Small intestine (tissue), 7 donors: ENCODE measurements at regions not wholly inside any gene's neighbourhood (a gene's known extent, or its start where the extent isn't known, plus 50 kb on each side); places are given as distances from the start of the nearest gene placed in this dataset.

Experiments used
- DNase-seq, 2 donors: peaks; one replicate each; pipeline versions ENCODE4 v3.0.0 to v3.0.0-alpha.2; 2013
- FAIRE-seq: peaks from 2 replicates; lab custom pipeline; 2012; peaks lifted over from hg19 to GRCh38; lab: Jason Lieb, UNC
- H3K27ac ChIP-seq, 3 donors: one replicate each; pipeline ENCODE4 v1.5.1; 2013; ENCODE audit warnings: low read length in 2 of 3, mild to moderate bottlenecking in 2 of 3, control low read depth in 1 of 3, inconsistent platforms in 1 of 3, low read depth in 1 of 3, moderate library complexity in 1 of 3
- H3K27me3 ChIP-seq, 3 donors: one replicate each; pipeline ENCODE4 v1.6.1; 2013; ENCODE audit warnings: low read length in 3 of 3, inconsistent platforms in 1 of 3; ENCODE audit not compliant: control insufficient read depth in 3 of 3, insufficient read depth in 3 of 3
- H3K36me3 ChIP-seq, 3 donors: one replicate each; pipeline ENCODE4 v1.6.1; 2013; ENCODE audit warnings: low read length in 3 of 3, inconsistent platforms in 1 of 3, low read depth in 1 of 3, mild to moderate bottlenecking in 1 of 3, moderate library complexity in 1 of 3; ENCODE audit not compliant: control insufficient read depth in 3 of 3, insufficient read depth in 2 of 3
- H3K4me1 ChIP-seq, 3 donors: one replicate each; pipeline ENCODE4 v1.6.1; 2013; ENCODE audit warnings: low read length in 2 of 3, inconsistent platforms in 1 of 3, low read depth in 1 of 3, mild to moderate bottlenecking in 1 of 3, moderate library complexity in 1 of 3; ENCODE audit not compliant: control insufficient read depth in 3 of 3, insufficient read depth in 2 of 3
- H3K4me3 ChIP-seq, 3 donors: one replicate each; pipeline ENCODE4 v1.5.1; 2013; ENCODE audit warnings: low read length in 3 of 3, control low read depth in 1 of 3, inconsistent platforms in 1 of 3, low read depth in 1 of 3, mild to moderate bottlenecking in 1 of 3, moderate library complexity in 1 of 3
- H3K9me3 ChIP-seq, 2 donors: one replicate each; pipeline ENCODE4 v1.6.1; 2013; ENCODE audit warnings: low read depth in 1 of 2, low read length in 1 of 2; ENCODE audit not compliant: control insufficient read depth in 2 of 2, insufficient read depth in 1 of 2
- WGBS, 3 donors: extraction: QIAGEN DNeasy Blood & Tissue Kit; methylation state at CpG; one replicate each; pipeline ENCODE4 v1.1.7; 2013; 5-methylcytosine and 5-hydroxymethylcytosine counted together
- donor health status: healthy with polysubstance abuse.
- donor health status: control.
- donor health status: control.
- donor health status: Bipolar disorder and iron deficiency.
- donor health status: healthy.

DNA sequence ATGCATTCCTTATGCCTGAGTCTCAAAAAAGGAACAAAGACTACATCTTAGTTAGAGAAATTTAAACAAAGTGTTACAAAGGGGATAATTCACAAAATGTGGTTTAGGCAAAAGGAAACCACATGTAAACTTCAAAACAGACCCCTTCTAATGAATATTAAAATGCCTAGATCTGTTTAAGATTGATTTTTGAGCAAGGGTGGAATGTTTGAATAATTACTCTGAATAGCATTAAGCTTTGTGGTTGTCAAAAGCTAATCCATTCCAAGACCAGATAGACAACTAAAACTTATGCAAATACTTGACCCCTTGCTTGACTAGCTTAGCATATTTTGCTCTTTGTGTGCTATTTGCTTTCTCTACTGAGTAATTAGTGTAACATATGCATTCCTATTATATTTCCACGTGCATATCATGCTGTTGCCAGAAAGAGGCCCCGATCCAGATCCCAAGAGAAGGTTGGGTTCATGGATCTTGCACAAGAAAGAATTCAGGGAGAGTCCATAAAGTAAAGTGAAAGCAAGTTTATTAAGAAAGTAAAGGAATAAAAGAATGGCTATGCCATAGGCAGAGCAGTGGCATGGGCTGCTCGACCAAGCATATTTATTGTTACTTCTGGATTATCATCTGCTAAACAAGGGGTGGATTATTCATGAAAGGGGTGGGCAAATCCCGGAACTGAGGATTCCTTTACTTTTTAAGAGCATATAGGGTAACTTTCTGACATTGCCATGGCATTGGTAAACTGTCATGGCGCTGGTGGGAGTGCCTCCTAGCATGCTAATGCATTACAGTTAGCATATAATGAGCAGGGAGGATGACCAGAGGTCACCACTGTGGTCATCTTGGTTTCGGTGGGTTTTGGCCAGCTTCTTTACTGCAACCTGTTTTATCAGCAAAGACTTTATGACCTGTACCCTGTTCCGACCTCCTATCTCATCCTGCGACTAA, 1193.4 kb upstream of the EYS start:
- DNase-seq: no peak
- no peaks in the 10 kb centered on the region for H3K4me1 ChIP-seq
- no peak overlapping the region for H3K27ac ChIP-seq
- H3K9me3 ChIP-seq: peaks cover 4 to 19% of the 10 kb centered on the region in 2 donors
- no peaks in the 10 kb centered on the region for H3K36me3 ChIP-seq
- no peak overlapping the region for H3K4me3 ChIP-seq
- 60 to 69% (median 61%) methylated on average over 8 of the region's 8 CpGs for WGBS, 3 donors
- FAIRE-seq: no peak
- H3K27me3 ChIP-seq: no peaks in the 10 kb centered on the region

- Histone ChIP-seq H3K4me3 (no peak overlapping the region), H3K36me3 (no peaks in the 10 kb centered on the region), H3K9me3 (peaks cover 4 to 15% of the 10 kb centered on the region in 2 donors), H3K27ac (no peak overlapping the region), H3K27me3 (no peaks in the 10 kb centered on the region), H3K4me1 (no peaks in the 10 kb centered on the region)
- DNase-seq (no peak), FAIRE-seq (no peak)
- WGBS, 3 donors: 67 to 81% (median 72%) methylated on average over 2 of the region's 2 CpGs
Observed at GRCh38 chr6:66897576-66897975, 1190.5 kb upstream of the EYS start.

- Histone ChIP-seq H3K9me3 (peaks cover 4 to 15% of the 10 kb centered on the region in 2 donors), H3K36me3 (no peaks in the 10 kb centered on the region), H3K27ac (no peak overlapping the region), H3K27me3 (no peaks in the 10 kb centered on the region), H3K4me1 (no peaks in the 10 kb centered on the region), H3K4me3 (no peak overlapping the region)
- DNase-seq: no peak
- WGBS, 3 donors: 82 to 91% (median 87%) methylated on average over 5 of the region's 5 CpGs
- no peak for FAIRE-seq
Observed at GRCh38 chr6:66896415-66896814, 1189.4 kb upstream of the EYS start.

GRCh38 chr6:66883453-66883852, 1176.4 kb upstream of the EYS start:
- Histone ChIP-seq H3K4me1 (no peaks in the 10 kb centered on the region), H3K4me3 (no peak overlapping the region), H3K27ac (no peak overlapping the region), H3K9me3 (peaks cover 2 to 24% of the 10 kb centered on the region in 2 donors), H3K27me3 (no peaks in the 10 kb centered on the region), H3K36me3 (no peaks in the 10 kb centered on the region)
- FAIRE-seq (no peak), DNase-seq (no peak)
- 74 to 80% (median 78%) methylated on average over 1 of the region's 1 CpG for WGBS, 3 donors

DNA sequence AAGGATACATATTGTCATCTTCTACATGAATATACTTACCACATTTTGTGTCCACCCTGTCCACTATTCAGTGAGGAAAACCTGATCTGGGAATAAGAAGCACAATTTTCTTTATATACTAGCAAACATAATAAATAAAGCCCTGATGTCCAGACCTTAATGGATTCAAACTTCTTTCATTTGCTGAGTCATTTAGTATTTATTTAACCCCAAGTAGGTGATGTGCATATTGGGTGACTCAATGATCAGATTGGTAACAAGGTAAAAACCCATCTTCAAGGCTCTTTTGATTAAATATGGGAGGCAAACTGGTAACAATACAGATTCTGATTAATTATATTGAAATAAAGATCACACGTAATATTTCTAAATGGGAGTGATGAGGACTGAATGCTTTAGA, 1159.8 kb upstream of the EYS start:
- no peaks in the 10 kb centered on the region for H3K9me3 ChIP-seq
- H3K36me3 ChIP-seq: no peaks in the 10 kb centered on the region
- H3K4me3 ChIP-seq: no peak overlapping the region
- FAIRE-seq (no peak), DNase-seq (no peak)
- H3K27me3 ChIP-seq: no peaks in the 10 kb centered on the region
- H3K4me1 ChIP-seq: no peaks in the 10 kb centered on the region
- WGBS, 3 donors: 81 to 92% (median 91%) methylated on average over 1 of the region's 1 CpG
- H3K27ac ChIP-seq: no peak overlapping the region

DNA sequence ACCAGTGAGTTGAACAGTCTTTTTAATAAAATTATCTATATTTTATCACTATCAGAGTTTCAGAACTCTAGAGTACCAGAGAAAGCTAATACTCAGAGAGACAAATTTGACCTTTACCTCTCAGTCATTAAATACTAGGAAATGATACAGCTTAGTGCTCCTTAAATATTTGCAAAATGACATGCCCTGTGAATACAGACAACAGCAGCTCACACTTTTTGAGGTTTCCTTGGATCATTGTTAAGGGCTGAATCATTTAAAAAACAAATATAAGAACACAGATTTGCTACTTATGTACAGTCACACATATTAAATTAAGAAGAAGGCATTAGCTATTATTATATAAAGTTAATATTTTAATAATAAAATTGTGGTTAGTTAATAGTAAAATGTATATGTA, 1158.7 kb upstream of the EYS start:
- Histone ChIP-seq H3K27ac (no peak overlapping the region), H3K36me3 (no peaks in the 10 kb centered on the region), H3K9me3 (no peaks in the 10 kb centered on the region), H3K4me1 (no peaks in the 10 kb centered on the region), H3K27me3 (no peaks in the 10 kb centered on the region), H3K4me3 (no peak overlapping the region)
- no peak for FAIRE-seq
- no peak for DNase-seq

- Histone ChIP-seq H3K9me3 (peaks cover 0 to 4% of the 10 kb centered on the region in 2 donors), H3K27me3 (no peaks in the 10 kb centered on the region), H3K36me3 (no peaks in the 10 kb centered on the region), H3K27ac (no peak overlapping the region), H3K4me1 (no peaks in the 10 kb centered on the region), H3K4me3 (no peak overlapping the region)
- 49 to 58% (median 55%) methylated on average over 2 of the region's 2 CpGs for WGBS, 3 donors
- FAIRE-seq: no peak
- DNase-seq: no peak
Observed at GRCh38 chr6:66861007-66861541, 1154.0 kb upstream of the EYS start.

DNA sequence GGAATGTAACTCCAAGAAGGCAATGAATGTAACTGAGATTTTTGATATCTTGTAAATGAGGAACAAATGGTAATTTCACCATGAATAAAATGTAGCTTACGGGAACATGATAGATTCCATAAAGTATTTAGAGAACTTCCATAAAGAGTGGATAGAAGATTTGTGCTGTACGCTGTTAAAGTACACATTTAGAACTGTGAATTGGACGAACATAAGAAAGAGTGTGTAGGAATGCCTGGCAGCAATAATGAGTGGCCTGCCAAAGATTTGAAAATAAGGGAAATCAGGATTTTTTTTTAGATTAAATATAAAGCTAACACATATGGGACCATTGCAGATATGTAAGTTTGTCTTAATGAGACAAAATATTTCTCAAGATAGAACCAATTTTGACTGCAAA, 1153.3 kb upstream of the EYS start:
- no peaks in the 10 kb centered on the region for H3K4me1 ChIP-seq
- no peaks in the 10 kb centered on the region for H3K36me3 ChIP-seq
- DNase-seq (no peak), FAIRE-seq (no peak)
- H3K9me3 ChIP-seq: peaks cover 0 to 4% of the 10 kb centered on the region in 2 donors
- WGBS, 3 donors: 48 to 70% (median 67%) methylated on average over 3 of the region's 3 CpGs
- H3K27ac ChIP-seq: no peak overlapping the region
- no peaks in the 10 kb centered on the region for H3K27me3 ChIP-seq
- no peak overlapping the region for H3K4me3 ChIP-seq
